SK-N-SH (cell line): ENCODE measurements at regions not wholly inside any gene's neighbourhood (a gene's known extent, or its start where the extent isn't known, plus 50 kb on each side); places are given as distances from the start of the nearest gene placed in this dataset.

Experiments
- CTCF ChIA-PET: fragments of 300-600, 350-600 bp; formaldehyde crosslinking; extraction: SDS; loops from one replicate; lab custom pipeline; 2021; lab: Yijun Ruan, JAX
- POLR2A ChIA-PET: fragments of 350-600 bp; sonication (Branson Sonifier 250); formaldehyde crosslinking; extraction: SDS; loops from one replicate; lab custom pipeline; 2020; ENCODE audit warnings: antibody characterized with exemption, inconsistent platforms; lab: Yijun Ruan, JAX
- DNase-seq: peaks from one replicate; pipeline ENCODE4 v3.0.0; 2012
- H2AFZ ChIP-seq: fragments of 200-600 bp; sonication (generic); 2 replicates; pipeline ENCODE4 v1.8.1; 2016; ENCODE audit warnings: antibody characterized with exemption, mild to moderate bottlenecking, low read depth
- H3F3A ChIP-seq: fragments of 200-600 bp; sonication (generic); replicated peaks from 2 replicates; pipeline ENCODE3; 2016; ENCODE audit warnings: antibody characterized with exemption, mild to moderate bottlenecking; ENCODE audit not compliant: insufficient read depth
- H3K27ac ChIP-seq, 2 experiments: fragments of 200-500 bp in 1 of 2; fragments of 200-600 bp in 1 of 2; sonication (Bioruptor generic) in 1 of 2; sonication (generic), shearing (Covaris generic) in 1 of 2; 2 replicates each; pipeline versions ENCODE4 v1.5.1 to v1.6.1; 2014 to 2016; ENCODE audit warnings: low read depth in 2 of 2, inconsistent platforms in 1 of 2, low read length in 1 of 2, mild to moderate bottlenecking in 1 of 2, mixed read lengths in 1 of 2
- H3K27me3 ChIP-seq: fragments of 200-600 bp; sonication (generic), shearing (Covaris generic); 2 replicates; pipeline ENCODE4 v1.6.1; 2016; ENCODE audit warnings: mixed run types; ENCODE audit not compliant: insufficient read depth
- H3K36me3 ChIP-seq, 2 experiments: fragments of 200-500 bp in 1 of 2; fragments of 200-600 bp in 1 of 2; sonication (Bioruptor generic) in 1 of 2; sonication (generic) in 1 of 2; replicated peaks in 1 of 2; 2 replicates each; pipeline versions ENCODE3 to v1.5.1; 2014 to 2016; ENCODE audit warnings: low read length in 1 of 2, mild to moderate bottlenecking in 1 of 2; ENCODE audit not compliant: insufficient read depth in 2 of 2, control insufficient read depth in 1 of 2
- H3K4me1 ChIP-seq, 2 experiments: fragments of 200-500 bp in 1 of 2; fragments of 200-600 bp in 1 of 2; sonication (Bioruptor generic) in 1 of 2; sonication (generic), shearing (Covaris generic) in 1 of 2; 2 replicates each; pipeline versions ENCODE4 v1.5.1 to v1.6.1; 2014 to 2016; ENCODE audit warnings: low read depth in 1 of 2, low read length in 1 of 2, mixed run types in 1 of 2; ENCODE audit not compliant: insufficient read depth in 2 of 2, control insufficient read depth in 1 of 2
- H3K4me2 ChIP-seq: fragments of 200-600 bp; sonication (generic), shearing (Covaris generic); 2 replicates; pipeline ENCODE4 v1.6.1; 2017; ENCODE audit warnings: mixed run types
- H3K4me3 ChIP-seq, 2 experiments: fragments of 200-500 bp in 1 of 2; fragments of 200-600 bp in 1 of 2; sonication (Bioruptor generic) in 1 of 2; sonication (generic), shearing (Covaris generic) in 1 of 2; 2 replicates each; pipeline versions ENCODE4 v1.5.1 to v1.8.1; 2014 to 2016; ENCODE audit warnings: low read depth in 2 of 2, inconsistent platforms in 1 of 2, low read length in 1 of 2, mild to moderate bottlenecking in 1 of 2, mixed read lengths in 1 of 2, moderate library complexity in 1 of 2
- H3K79me2 ChIP-seq: fragments of 200-600 bp; sonication (generic); 2 replicates; pipeline ENCODE4 v1.8.1; 2017; ENCODE audit warnings: mild to moderate bottlenecking; ENCODE audit not compliant: insufficient read depth
- H3K9ac ChIP-seq: fragments of 200-600 bp; sonication (generic); 2 replicates; pipeline ENCODE4 v1.6.1; 2017; ENCODE audit warnings: mixed run types
- H3K9me2 ChIP-seq: fragments of 200-600 bp; sonication (generic); 2 replicates; pipeline ENCODE4 v1.6.1; 2017; ENCODE audit warnings: mixed run types
- H3K9me3 ChIP-seq: fragments of 200-600 bp; sonication (generic); 2 replicates; pipeline ENCODE4 v1.6.1; 2017; ENCODE audit warnings: mixed run types, mild to moderate bottlenecking, moderate library complexity
- H4K20me1 ChIP-seq: fragments of 200-600 bp; sonication (generic); 2 replicates; pipeline ENCODE4 v1.6.1; 2017; ENCODE audit warnings: mild to moderate bottlenecking, mixed run types; ENCODE audit not compliant: insufficient read depth
- CTCF ChIP-seq: fragments of 200-600 bp; sonication (generic); IDR thresholded peaks from 2 replicates; pipeline ENCODE4 v1.6.1; 2017; ENCODE audit warnings: antibody characterized with exemption, mild to moderate bottlenecking, moderate library complexity
- EP300 ChIP-seq, 2 experiments: IDR thresholded peaks; 2 replicates each; pipeline versions ENCODE4 v1.4.0 to v1.6.1; 2012; ENCODE audit warnings: borderline replicate concordance in 1 of 2, low read depth in 1 of 2, low read length in 1 of 2
- EZH2phosphoT487 ChIP-seq: fragments of 200-600 bp; sonication (generic); IDR thresholded peaks from 2 replicates; pipeline ENCODE4 v1.6.1; 2017; ENCODE audit warnings: low read depth, mixed run types, mild to moderate bottlenecking, antibody characterized with exemption, moderate library complexity, borderline replicate concordance
- GABPA ChIP-seq: IDR thresholded peaks from 2 replicates; pipeline ENCODE4 v1.4.0; 2012; ENCODE audit warnings: low read depth, mild to moderate bottlenecking
- GATA2 ChIP-seq: sonication (generic); formaldehyde crosslinking; IDR thresholded peaks from 2 replicates; pipeline ENCODE4 v1.5.0; 2020; ENCODE audit warnings: mild to moderate bottlenecking, missing genetic modification reagents
- MXI1 ChIP-seq: IDR thresholded peaks from 2 replicates; pipeline ENCODE4 v1.6.1; 2012; ENCODE audit warnings: mild to moderate bottlenecking, low read depth, low read length, improper control_type of control experiment
- NFIC ChIP-seq: IDR thresholded peaks from 2 replicates; pipeline ENCODE4 v1.4.0; 2012; ENCODE audit warnings: borderline replicate concordance
- NRF1 ChIP-seq: IDR thresholded peaks from 2 replicates; pipeline ENCODE4 v1.6.1; 2012; ENCODE audit warnings: low read depth, mild to moderate bottlenecking, low read length
- POLR2AphosphoS5 ChIP-seq: IDR thresholded peaks from 2 replicates; pipeline ENCODE4 v1.6.1; 2012; ENCODE audit warnings: low read depth, low read length
- RAD21 ChIP-seq: IDR thresholded peaks from 2 replicates; pipeline ENCODE4 v1.6.1; 2012; ENCODE audit warnings: mild to moderate bottlenecking, low read length
- SIN3A ChIP-seq: IDR thresholded peaks from 2 replicates; pipeline ENCODE4 v1.6.1; 2012; ENCODE audit warnings: low read depth, mild to moderate bottlenecking, low read length, moderate library complexity, borderline replicate concordance
- TAF1 ChIP-seq: IDR thresholded peaks from 2 replicates; pipeline ENCODE4 v1.6.1; 2012; ENCODE audit warnings: low read depth, mild to moderate bottlenecking, low read length, moderate library complexity, borderline replicate concordance
- TEAD4 ChIP-seq: IDR thresholded peaks from 2 replicates; pipeline ENCODE4 v1.4.0; 2012; ENCODE audit warnings: mild to moderate bottlenecking, borderline replicate concordance; ENCODE audit not compliant: insufficient read depth
- WGBS: methylation state at CpG from one replicate; pipeline ENCODE4 v1.1.6; 2017; ENCODE audit warnings: low lambda C conversion rate; 5-methylcytosine and 5-hydroxymethylcytosine counted together
- TF ChIP-seq, protein P1 (sequence below): fragments of 150-350 bp; IDR thresholded peaks from 2 replicates; pipeline ENCODE4 v1.6.1; 2017; ENCODE audit warnings: antibody characterized with exemption, low read length, low read depth, borderline replicate concordance
- TF ChIP-seq, protein P2 (sequence below): fragments of 150-350 bp; IDR thresholded peaks from 2 replicates; pipeline ENCODE4 v1.6.1; 2016; ENCODE audit warnings: mild to moderate bottlenecking, low read depth, low read length
- TF ChIP-seq, protein P3 (sequence below): IDR thresholded peaks from 2 replicates; pipeline ENCODE4 v1.4.0; 2012; ENCODE audit warnings: low read depth, borderline replicate concordance
- TF ChIP-seq, protein P4 (sequence below): IDR thresholded peaks from 2 replicates; pipeline ENCODE4 v1.4.0; 2012; ENCODE audit warnings: low read depth
- TF ChIP-seq, protein P5 (sequence below): IDR thresholded peaks from 2 replicates; pipeline ENCODE4 v1.4.0; 2012; ENCODE audit warnings: low read depth, borderline replicate concordance

DNA sequence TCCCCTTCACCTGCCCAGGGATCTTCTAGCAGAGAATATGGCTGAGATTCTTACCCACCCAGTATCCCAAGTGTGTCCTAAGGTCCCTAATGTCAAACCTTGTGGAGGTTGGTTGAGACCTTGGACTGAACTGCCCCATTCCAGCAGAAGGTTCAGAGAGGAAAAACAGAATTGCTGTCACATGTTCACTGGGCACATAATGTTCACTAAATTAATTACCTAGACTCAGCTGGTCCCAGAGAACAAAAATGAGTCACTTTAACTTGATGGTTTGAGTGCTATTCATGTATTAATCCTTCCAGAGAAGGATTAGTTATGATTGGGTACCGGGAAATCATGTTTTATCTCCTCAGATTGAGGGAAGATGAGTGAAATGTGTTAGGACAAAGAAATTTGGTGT, 171.3 kb upstream of the GADL1 start:
- no peaks in the 10 kb centered on the region for H3K36me3 ChIP-seq
- TF ChIP-seq, protein P1, sequence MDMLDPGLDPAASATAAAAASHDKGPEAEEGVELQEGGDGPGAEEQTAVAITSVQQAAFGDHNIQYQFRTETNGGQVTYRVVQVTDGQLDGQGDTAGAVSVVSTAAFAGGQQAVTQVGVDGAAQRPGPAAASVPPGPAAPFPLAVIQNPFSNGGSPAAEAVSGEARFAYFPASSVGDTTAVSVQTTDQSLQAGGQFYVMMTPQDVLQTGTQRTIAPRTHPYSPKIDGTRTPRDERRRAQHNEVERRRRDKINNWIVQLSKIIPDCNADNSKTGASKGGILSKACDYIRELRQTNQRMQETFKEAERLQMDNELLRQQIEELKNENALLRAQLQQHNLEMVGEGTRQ, result no peak
- TF ChIP-seq MXI1, result no peak
- no peak for TF ChIP-seq SIN3A
- no peak for TF ChIP-seq GATA2 (CRISPR knock-in tag)
- TF ChIP-seq EP300 (IDR thresholded peaks at IDR 0.05; ENCODE audit: borderline replicate concordance in 1 of 2, low read depth in 1 of 2, low read length in 1 of 2), result no peak
- TF ChIP-seq, protein P2, sequence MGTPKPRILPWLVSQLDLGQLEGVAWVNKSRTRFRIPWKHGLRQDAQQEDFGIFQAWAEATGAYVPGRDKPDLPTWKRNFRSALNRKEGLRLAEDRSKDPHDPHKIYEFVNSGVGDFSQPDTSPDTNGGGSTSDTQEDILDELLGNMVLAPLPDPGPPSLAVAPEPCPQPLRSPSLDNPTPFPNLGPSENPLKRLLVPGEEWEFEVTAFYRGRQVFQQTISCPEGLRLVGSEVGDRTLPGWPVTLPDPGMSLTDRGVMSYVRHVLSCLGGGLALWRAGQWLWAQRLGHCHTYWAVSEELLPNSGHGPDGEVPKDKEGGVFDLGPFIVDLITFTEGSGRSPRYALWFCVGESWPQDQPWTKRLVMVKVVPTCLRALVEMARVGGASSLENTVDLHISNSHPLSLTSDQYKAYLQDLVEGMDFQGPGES, result no peak
- TF ChIP-seq TEAD4, result no peak
- TF ChIP-seq, protein P3, sequence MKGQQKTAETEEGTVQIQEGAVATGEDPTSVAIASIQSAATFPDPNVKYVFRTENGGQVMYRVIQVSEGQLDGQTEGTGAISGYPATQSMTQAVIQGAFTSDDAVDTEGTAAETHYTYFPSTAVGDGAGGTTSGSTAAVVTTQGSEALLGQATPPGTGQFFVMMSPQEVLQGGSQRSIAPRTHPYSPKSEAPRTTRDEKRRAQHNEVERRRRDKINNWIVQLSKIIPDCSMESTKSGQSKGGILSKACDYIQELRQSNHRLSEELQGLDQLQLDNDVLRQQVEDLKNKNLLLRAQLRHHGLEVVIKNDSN, result no peak
- TF ChIP-seq POLR2AphosphoS5, result no peak
- no peak for TF ChIP-seq NRF1
- no peak for TF ChIP-seq TAF1
- no peak for TF ChIP-seq GABPA
- TF ChIP-seq EZH2phosphoT487, result no peak
- TF ChIP-seq, protein P4, sequence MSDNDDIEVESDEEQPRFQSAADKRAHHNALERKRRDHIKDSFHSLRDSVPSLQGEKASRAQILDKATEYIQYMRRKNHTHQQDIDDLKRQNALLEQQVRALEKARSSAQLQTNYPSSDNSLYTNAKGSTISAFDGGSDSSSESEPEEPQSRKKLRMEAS, result no peak
- TF ChIP-seq, protein P5, sequence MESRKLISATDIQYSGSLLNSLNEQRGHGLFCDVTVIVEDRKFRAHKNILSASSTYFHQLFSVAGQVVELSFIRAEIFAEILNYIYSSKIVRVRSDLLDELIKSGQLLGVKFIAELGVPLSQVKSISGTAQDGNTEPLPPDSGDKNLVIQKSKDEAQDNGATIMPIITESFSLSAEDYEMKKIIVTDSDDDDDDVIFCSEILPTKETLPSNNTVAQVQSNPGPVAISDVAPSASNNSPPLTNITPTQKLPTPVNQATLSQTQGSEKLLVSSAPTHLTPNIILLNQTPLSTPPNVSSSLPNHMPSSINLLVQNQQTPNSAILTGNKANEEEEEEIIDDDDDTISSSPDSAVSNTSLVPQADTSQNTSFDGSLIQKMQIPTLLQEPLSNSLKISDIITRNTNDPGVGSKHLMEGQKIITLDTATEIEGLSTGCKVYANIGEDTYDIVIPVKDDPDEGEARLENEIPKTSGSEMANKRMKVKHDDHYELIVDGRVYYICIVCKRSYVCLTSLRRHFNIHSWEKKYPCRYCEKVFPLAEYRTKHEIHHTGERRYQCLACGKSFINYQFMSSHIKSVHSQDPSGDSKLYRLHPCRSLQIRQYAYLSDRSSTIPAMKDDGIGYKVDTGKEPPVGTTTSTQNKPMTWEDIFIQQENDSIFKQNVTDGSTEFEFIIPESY, result no peak
- no peak for TF ChIP-seq CTCF
- TF ChIP-seq RAD21, result no peak
- TF ChIP-seq NFIC, result no peak

More for the DNA sequence above, 171.3 kb upstream of the GADL1 start:
- DNase-seq, result no peak
- ChIA-PET CTCF (interaction anchor here (1.0 to 1.4 kb wide), 2 partner anchors 26 to 132 kb away, joined by 3 to 4 read pairs; no protein-coding TSS in a partner anchor), POLR2A (no interaction called here)
- WGBS, result 60% methylated on average over 1 of the region's 1 CpG
- H2AFZ ChIP-seq, result no peak overlapping the region
- no peaks in the 10 kb centered on the region for H3K9me3 ChIP-seq
- no peak overlapping the region for H3K4me3 ChIP-seq
- no peaks in the 10 kb centered on the region for H3K9me2 ChIP-seq
- no peak overlapping the region for H3K9ac ChIP-seq
- H3K4me1 ChIP-seq, result no peaks in the 10 kb centered on the region; a peak in 1 of 4 replicates
- no peaks in the 10 kb centered on the region for H3F3A ChIP-seq
- no peaks in the 10 kb centered on the region for H3K27me3 ChIP-seq
- H3K4me2 ChIP-seq, result no peak overlapping the region
- H3K27ac ChIP-seq, result no peak overlapping the region
- no peaks in the 10 kb centered on the region for H3K79me2 ChIP-seq
- H4K20me1 ChIP-seq, result no peaks in the 10 kb centered on the region
